ENCODE measurements at regions not wholly inside any gene's neighbourhood (a gene's known extent, or its start where the extent isn't known, plus 50 kb on each side); places are given as distances from the start of the nearest gene placed in this dataset.

DNA sequence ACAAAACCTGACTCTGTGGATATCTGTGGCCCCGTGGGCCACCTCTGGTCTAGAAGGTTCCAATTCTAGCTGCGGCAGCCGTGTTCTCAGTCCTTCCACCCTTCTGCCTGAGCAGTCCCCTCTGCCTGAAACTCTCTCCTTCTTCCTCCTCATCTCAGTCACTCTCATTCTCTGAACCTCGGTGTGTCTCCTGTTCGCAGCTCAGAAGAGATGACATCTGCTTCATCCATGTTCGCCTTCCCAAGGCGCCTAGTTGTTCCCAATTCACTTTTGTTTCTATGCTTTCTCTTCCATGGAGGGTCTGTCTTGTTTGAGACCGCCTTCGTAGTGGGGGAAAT, 95.5 kb downstream of the CEBPB start:
- no peak for DNase-seq (ENCODE audit: low spot score)

DNA sequence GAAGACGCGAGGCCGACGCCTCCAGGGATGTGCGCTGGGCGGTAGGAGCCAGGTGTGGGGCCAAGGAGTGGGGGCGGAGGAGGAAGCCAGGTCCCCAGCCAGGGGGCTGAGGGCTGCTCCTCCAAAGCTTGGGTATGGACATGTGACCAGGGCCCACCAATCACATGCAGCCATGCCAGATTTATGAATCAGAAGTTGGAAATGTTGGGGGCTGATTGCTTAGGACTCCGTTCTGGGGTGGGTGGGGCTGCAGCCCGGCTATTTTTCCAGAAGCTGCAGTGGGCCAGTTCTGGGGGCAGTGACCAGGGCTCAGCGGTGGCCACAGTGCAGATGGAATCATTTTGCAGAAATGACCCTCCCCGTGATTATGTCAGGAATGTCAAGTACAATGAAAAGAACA, 96.0 kb downstream of the CEBPB start:
- DNase-seq (ENCODE audit: low spot score): peak; percentile 64

DNA sequence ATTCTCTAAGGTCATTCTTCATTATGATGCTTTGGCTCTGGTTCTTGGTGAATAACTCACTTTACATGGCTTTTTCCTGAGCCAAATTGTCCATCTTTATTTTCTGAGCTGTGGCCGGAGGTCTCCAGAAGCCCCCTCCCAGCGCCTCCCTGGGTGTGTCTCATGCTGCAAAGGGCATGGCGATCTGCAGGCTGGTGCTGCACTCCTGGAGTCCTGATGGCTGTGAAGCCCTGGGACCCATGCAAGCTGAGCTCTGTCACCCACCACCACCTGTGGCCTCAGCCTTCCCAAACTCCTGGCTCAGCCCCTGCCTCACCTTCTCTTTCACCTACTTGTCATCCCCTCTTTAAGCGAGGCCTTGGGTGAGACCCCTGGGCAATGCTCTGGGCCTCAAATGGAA, 96.9 kb downstream of the CEBPB start:
- no peak for DNase-seq (ENCODE audit: low spot score)

DNA sequence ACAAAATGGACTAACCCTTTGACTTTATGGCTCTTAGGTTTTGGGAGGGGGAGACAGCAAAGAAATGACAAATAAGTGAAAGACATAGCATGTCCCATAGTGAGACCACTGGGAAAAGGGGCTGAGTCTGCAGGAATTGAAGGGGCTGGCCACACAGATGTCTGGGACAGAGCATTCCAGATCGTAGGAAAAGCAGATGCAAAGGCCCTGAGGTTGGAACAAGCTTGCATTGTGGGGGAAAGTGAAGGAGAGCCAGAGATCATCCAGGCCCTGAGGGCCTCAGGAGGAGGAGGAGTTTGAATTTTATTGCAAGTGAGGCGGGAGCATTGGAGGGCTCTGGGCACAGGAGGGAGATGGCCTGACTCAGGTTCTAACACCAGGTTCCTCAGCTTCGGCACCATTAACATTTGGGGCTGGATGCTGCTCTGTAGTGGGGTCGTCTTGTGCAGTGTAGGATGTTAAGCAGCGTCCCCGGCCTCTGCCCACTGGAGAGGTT, 97.5 kb downstream of the CEBPB start:
- no peak for DNase-seq (ENCODE audit: low spot score)

DNA sequence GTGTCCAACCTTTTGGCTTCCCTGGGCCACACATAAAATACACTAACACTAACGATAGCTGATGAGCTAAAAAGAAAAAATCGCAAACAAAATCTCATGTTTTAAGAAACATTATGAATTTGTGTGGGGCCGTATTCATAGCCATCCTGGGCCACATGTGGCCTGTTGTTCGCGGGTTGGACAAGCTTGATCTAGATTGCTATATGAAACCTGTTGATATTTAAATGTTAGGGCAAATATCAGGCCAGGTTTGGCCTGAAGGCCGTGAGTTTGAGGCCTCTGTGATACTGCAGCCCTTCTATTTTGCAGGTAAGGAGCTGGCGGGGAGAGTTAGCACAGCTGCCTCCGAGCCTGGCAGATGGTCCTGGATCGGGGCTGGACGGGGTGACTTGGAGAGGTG, 99.0 kb downstream of the CEBPB start:
- DNase-seq (ENCODE audit: low spot score): no peak

DNA sequence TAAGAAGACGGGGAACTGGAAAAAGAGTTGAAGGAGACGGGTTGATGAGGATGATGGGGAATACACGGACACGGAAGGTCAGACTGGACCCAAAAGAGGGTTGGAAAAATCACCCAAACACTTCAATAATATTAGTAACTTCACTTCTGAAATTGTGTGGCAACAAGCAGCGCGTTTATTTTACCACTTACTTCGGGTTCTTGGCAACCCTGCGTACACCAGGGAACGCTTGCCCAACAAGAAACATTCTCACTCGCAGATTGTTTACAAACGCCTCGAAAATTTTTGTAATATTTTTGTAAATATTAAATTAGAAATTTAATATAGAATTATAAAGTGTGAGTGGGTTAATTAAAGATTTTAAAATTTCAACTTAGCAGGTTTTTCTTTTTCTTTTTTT, 99.5 kb downstream of the CEBPB start:
- no peak for DNase-seq (ENCODE audit: low spot score)

DNA sequence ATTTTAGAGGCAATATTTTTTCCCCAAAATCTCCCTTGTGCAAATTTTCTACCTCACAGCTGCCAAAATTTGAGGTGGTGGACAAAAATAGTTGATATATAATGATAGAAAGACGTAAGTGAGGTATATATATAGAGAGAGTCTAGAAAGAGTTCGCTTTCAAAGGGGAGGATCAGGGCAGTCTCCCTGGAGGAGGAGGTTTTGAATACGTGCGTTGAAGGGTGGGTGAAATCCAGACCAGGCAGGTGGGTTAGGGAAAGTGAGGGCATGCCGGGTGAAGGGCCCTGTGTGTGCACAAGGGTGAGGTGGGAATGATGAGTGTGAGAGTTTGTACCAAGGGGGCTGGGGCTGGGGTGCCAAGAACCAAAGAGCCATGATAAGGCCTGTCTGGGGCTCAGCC, 100.2 kb downstream of the CEBPB start:
- no peak for DNase-seq (ENCODE audit: low spot score)

DNA sequence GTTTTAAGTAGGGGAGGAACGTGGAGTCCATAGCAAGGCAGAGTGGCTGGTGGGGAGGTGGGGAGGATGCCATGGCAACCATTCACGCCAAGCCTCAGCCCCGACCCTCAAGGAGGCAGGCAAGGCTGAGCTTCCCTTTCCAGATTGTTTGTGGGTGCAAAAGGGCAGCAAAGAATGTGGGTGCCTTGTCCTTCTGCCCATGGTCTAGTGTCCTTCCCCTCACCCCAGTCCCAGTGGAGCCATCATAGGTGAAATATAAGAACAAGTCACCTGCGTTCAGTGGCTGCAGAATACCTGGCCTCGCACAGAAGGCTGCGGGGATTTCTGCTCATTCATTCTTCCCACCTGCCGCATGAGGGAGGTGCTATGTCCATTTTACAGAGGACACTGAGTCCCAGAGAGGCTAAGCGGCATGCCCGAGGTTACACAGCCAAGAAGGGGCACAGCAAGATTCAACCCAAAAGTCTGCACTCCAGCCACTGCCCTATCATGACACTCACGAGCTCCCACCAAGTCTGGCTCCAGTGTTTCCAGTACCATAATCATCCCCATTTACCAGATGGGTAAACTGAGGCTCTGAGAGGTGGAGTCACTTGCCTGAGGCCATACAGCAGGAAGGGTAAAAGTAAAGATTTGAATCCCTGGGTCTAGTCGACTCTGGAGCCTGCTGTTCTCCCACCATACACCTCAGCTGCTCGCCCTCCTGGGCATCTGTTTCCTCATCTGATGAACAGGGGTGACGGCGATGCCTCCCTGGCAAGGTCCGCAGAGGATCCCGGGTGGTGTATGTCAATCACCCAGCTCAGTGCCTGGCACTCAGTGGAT, 100.8 kb downstream of the CEBPB start:
- no peak for DNase-seq (ENCODE audit: low spot score)

DNA sequence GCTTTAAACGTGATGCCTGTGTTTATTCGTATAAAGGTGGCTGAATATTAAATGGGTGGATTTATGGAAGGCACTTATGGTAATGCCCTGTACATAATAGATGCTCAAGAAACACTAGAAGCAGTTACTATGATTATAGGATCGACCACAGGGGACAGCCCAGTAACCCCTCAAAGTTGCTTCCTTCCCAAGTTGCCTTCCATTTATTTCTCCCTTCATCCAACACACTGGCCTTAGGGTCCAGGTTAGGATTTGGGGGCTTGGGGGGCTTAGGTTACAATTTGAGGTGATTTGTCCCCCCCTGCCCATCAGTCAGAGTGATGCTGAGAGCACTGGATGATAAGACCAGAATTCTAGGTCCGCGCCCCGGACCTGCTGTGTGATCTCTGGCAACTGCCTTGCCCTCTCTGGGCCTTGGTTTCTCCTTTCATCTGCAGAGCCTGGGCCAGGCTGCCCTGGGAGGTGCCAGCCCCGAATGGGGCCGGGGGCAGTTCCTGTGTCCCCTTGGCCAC, 101.5 kb downstream of the CEBPB start:
- no peak for DNase-seq (ENCODE audit: low spot score)

DNA sequence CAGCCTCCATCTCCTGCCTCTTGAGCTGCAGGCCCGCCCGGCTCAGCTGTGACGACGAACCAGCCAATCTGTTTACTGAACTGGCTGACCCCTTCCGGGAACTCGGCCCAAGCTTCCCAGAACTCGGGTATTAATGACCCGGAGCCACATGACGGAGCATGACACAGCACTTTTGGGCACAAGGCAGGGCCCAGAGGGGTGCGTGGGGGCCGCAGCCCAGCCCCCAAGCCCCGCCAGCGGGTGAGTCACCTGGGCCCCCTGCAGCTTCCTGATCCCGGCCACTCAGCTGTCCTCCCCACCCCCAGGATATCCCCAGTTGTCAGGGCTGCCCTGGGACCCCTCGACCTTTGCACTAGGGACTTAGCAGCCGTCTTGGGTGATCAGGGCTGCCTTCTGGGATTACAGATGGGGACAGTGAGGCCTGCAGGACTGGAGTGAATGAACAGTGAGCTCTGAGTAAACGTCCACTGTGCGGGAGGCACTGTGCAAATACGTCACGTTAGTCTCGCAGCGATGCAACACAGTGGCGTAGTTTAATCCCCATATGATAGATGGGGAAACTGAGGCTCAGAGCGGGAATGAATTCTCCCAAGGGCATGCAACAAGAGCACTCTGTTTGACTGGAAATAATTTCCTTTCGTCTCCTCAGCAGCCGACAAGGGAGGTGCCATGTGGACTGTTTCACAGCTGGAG, 102.1 kb downstream of the CEBPB start:
- DNase-seq (ENCODE audit: low spot score): peak; percentile 75

DNA sequence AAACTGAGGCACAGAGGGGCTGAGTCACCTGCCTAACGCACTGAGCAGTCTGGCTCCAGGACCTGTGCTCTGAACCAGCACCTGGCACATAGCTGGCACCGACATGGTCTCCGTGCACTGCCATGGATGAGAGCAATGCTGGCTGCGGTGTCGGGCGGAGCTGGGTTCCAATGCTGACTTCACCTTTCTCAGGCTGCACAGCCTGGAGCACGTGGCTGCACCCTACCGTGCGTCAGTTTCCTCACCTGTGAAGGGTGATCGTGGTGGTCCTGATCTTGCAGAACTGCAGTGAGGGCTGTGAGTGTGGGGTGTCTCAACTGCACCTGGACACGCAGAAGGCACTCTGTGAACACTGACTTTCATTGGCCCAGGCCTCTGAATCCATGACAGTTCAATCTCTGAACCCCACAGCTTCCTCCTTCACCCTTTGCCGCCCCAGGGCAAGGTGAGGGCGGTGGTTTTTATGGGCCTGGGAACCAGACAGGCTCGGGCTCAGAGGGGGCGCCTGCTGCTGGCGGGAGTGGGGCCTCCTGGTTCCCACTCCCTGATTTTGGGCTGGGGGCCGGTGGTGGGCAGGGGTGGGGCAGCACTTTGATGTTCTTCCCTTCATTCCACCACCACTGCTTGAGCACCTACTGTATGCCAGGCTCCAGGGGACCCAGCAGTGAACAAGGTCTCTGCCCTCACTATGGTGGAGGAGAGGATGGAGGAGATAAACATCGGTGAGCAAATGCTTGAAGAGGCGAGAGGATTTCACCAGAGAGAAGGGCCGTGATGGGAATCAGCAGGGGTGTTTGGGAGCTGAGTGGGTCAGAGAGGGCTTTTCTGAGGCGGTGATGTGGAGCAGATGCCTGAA, 102.9 kb downstream of the CEBPB start:
- DNase-seq (ENCODE audit: low spot score): no peak

DNA sequence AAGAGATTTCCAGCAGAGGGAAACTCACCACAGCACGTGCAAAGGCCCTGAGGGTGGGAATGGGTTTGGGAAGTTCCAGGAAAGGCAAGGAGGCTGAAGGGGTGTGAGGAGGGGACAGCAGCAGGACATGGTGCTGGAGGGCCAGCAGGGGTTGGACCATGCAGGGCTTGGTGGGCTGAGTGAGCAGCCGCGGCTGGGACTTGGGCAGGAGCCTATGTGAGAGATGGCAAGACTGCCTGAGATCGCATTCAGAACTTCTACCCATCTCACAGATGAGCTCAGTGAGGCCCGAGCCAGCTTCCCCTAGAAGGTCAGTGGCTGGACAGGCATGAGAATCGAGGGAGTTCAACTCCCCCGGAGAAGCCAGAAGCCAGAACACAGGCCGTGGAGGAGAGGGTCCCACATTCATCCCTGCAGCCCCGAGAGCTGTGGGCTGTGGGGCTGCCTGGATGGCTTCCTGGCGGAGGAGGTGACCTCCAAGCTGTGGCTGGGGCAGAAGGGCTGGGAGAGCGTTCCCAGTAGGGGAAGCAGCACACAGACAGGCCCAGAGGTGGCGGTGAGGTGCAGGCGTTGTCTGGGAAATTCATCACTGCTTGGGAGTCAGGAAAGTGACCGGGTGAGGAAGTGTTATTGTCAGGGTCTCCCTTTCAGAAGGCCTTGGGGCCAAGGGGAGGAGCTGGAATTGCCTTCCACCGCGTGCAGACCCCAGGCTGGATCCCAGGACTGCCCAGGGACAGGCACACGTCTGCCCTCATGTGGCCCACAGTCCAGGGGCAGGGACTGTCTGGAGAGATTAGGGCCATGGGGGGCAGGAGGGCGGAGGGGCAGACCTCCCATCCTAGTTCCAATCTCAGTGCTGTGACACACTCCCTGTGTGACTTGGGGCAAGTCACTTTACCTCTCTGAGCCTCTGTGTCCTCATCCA, 103.8 kb downstream of the CEBPB start:
- DNase-seq (ENCODE audit: low spot score): no peak

DNA sequence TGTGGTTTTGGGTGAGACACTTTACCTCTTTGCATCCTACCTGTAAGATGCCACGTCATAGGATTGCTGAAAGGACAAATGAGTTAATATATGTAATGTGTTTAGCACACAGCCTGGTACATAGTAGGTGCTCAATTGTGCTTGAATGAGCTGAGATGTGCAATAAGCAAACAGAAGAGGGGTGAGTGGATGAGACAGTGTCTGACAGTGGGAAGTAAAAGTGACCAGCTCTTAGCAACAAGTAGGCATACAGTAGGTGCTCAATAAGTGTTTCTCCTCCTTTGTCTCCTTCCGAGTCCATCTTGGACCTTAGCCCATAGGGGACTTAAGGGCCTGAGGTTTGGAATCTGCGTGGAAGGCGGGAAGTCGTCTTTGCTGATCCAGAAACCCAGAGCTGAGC, 104.7 kb downstream of the CEBPB start:
- DNase-seq (ENCODE audit: low spot score): no peak

DNA sequence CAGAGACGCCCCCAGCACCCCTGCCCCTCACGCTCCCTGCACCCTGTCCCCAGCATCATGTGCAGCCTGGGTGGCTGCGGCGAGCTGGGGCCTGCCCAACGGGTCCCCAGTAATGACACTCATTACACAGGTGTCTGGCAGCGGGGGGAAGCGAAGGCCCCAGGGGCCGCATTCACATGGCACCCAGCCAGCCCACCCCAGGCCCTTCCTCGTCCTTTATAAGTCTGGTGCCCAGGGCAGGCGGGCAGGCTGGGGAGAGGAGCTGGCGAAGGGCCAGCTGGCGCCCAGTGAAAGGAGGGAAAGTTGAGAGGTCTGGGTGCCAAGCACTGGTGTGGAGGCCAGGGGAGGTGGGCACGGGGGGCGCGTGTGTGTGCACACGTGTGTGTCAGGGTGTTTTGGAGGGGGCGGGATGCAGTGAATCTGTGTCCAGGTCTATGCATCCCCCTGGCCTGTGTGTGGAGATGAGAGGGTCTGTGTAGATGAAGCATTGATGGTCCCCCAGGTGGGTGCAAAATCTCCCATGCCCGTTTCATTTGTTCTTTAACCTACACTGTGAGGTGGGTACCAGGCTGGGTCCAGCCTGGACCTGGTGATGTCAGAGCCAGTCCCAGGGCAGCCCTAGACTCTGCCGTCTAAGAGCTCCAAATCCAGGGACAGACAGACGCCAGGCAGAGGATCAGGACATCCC, 105.3 kb downstream of the CEBPB start:
- DNase-seq (ENCODE audit: low spot score): no peak

DNA sequence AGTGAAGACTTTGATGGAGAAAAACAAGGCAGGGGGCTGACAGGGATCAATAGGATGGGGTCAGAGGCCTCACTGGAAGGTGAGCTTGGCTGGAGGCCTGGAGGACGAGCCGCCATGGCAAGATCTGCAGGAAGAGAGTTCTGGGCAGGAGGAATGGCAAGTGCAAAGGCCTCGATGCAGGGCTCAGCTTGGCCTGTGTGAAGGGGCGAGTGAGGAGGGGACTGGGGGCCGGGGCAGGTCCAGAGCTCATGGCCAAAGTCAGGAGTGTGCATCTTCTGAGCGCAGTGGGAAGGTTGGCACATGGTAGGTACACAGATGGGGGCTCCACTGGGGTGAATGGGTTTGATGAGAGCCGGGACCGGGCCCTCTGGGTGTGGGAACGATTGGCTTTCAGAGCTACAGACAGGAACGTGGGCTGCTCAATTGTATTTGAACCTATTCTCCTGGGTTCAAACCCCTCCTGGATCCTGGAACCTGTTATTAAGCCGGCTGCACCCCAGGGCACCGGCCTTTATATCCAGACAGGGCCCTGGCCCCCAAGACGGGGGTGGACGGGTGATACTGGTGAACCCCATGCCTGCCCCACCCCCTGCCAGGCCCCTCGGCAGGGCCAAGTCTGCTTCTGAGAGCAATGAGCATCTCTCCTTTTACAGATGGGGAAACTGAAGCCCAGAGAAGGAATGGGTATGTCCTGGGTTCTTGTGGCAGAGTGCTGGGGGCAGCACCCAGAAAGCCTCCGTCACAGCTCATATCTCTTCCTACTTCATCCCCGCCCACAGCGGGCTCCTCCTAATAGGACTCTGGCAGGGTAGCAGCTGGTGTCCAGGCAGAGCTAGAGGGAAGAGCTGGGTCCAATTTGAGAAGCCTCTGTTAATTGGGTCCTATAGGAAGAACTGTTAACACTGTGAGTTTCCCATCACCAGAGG, 106.1 kb downstream of the CEBPB start:
- no peak for DNase-seq (ENCODE audit: low spot score)

DNA sequence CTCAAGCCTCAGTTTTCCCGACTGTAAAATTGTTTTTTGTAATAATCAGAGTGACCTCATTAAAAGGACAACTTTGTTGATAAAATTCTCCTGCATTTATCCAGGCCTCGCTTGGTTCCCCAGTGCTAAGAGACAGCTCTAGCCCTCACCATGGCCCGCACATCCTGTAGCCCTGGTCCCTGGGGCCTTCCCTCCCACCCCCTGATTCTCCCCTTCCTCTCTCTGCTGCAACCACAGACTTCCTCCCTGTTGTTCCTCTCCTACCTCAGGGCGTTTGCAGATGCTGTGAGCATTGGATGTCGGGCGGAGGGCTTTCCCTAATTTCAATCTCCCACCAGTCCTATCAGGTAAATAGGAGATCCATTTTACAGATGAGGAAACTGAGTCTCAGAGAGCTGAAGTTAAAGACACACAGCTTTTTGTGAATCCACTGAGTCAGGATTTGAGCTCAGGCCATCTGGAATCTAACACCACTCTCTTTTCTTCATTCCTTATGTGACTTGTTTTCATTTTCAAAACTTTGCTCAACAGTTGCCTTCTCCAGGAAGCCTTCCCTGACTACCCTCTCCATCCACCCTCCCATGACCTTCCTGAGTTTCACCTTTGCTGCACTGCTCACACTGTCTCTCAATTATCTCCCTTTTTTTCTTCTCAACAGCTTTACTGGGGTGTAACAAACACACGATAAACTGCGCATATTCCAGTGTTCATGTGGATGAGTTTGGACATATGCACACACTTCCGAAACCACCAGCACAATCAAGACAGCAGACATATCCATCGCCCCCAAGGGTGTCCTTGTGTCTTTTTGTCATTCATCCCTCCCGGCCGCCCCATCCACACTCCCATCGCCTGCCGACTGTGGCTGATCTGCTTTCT, 107.1 kb downstream of the CEBPB start:
- no peak for DNase-seq (ENCODE audit: low spot score)

DNA sequence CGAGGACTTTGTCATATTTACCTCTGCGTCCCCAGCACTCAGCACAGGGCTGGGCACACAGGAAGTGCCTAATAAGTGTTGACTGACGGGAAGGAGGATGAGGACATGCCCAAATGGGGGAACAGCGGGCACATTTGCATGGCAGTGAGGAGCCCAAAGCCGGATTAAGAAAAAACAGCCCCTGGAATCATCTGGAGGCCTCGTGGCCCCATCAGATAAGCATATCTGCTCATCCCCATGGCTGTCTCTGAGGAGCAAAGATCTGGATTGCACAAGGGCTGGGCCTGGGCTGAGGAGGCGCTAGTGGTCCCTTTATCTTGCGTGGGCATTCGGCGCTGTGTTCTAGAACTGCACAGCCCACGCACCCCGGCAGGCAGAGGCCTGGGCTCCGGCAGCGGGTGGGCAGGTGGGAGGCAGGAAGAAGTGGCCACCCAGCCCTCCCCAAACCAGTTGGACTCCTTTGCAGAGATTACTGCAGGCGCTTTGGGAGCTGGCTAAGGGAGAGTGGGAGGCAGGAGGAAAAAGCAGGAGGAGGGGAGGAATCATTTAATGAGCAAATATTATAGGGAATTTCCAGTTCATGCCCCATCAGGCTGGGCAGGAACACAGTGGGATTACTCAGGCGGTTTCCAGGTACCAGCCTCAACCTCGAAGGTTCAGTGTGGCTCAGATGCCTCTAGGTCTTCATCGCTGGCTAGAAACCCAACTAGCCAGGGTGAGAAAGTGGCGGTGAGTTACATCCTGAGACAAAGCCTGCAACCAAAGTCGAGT, 108.1 kb downstream of the CEBPB start:
- DNase-seq (ENCODE audit: low spot score): no peak

DNA sequence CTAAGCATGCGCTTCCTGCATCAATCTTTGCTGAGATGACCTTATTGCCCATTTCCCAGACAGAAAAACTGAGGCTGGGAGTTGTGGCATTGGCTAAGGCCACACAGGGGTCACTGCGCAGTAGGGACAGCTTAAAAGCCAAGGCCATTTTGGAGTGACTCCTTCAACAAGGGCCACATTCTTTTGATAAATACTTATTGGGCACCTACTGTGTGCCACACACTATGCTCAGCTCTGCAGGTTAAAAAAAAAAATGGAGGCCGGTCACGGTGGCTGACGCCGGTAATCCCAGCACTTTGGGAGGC, 108.6 kb downstream of the CEBPB start:
- DNase-seq (ENCODE audit: low spot score): no peak

Measured in SW480 (cell line).